AG04450 (cell line): ENCODE measurements at regions not wholly inside any gene's neighbourhood (a gene's known extent, or its start where the extent isn't known, plus 50 kb on each side); places are given as distances from the start of the nearest gene placed in this dataset.

Experiments
- CTCF ChIA-PET: fragments of 300-600, 350-600 bp; formaldehyde crosslinking; extraction: SDS; loops from one replicate; lab custom pipeline; 2022; ENCODE audit warnings: antibody characterized with exemption, inconsistent platforms; lab: Charles Lee
- POLR2A ChIA-PET: fragments of 350-600 bp; formaldehyde crosslinking; extraction: SDS; loops from one replicate; lab custom pipeline; 2021; ENCODE audit warnings: antibody characterized with exemption, inconsistent platforms; lab: Yijun Ruan, JAX
- DNase-seq: peaks from one replicate; pipeline ENCODE4 v3.0.0-alpha.2; 2011; ENCODE audit warnings: low read depth, low spot score
- H3K27ac ChIP-seq: one replicate; pipeline ENCODE4 v1.5.1; 2012; ENCODE audit warnings: low read depth, low read length, control low read depth
- H3K27me3 ChIP-seq: one replicate; pipeline ENCODE4 v1.6.0; 2012; ENCODE audit warnings: low read length; ENCODE audit not compliant: control insufficient read depth, insufficient read depth
- H3K4me3 ChIP-seq: 2 replicates; pipeline ENCODE4 v1.5.1; 2011; ENCODE audit warnings: mild to moderate bottlenecking, low read depth, low read length, control low read depth
- H3K9me3 ChIP-seq: 2 replicates; pipeline ENCODE4 v1.5.1; 2012; ENCODE audit warnings: low read length; ENCODE audit not compliant: control insufficient read depth, insufficient read depth
- TF ChIP-seq, protein P1 (sequence below): IDR thresholded peaks from 2 replicates; pipeline ENCODE4 v1.5.1; 2011; ENCODE audit warnings: low read depth, low read length, control low read depth, inconsistent platforms

DNA sequence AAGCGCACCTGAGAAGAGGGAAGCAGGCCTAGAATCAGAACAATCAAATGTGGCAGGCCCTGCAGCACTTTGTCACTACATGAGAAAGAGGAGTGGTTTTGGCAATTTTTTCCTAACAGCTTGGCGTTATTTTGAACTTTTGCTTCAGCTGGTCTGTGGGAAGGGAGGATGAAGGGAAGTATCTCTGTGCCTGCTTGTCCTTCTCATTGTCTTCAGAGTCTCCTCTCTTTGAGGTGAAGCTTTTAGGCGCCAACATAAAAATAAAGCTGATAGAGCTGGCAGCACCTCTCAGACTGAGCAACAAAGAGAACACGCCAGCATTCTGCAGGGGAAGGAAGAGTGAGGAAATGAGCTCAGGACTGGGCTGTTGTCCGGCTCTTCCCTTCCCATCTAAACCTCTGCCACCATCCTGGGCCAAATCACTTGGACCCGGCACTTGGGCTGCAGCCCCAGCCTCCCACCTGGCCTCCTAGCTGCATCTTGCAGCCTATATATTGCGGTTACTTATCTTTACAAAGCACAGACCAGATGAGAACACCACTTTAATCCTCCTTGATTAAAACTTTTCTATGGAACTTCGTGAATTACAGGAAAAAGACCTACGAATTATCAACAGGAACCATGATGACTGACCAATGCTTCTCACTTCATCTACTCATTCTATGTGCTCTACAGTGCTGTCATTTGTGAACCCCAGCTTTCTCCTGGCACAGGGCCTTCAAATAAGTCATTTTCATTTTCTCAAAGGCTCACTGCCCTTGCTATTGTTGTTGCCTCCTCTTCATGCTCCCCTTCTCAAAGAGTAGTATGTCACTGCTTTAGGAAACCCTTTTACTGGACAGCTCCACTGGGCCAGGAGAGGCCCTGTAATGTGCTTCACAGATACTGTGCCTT, 476.4 kb upstream of the HS3ST1 start:
- H3K27me3 ChIP-seq: no peaks in the 10 kb centered on the region
- CTCF ChIA-PET: no interaction called here
- POLR2A ChIA-PET: no interaction called here
- H3K4me3 ChIP-seq: no peak overlapping the region
- no peak overlapping the region for H3K27ac ChIP-seq
- TF ChIP-seq, protein P1, sequence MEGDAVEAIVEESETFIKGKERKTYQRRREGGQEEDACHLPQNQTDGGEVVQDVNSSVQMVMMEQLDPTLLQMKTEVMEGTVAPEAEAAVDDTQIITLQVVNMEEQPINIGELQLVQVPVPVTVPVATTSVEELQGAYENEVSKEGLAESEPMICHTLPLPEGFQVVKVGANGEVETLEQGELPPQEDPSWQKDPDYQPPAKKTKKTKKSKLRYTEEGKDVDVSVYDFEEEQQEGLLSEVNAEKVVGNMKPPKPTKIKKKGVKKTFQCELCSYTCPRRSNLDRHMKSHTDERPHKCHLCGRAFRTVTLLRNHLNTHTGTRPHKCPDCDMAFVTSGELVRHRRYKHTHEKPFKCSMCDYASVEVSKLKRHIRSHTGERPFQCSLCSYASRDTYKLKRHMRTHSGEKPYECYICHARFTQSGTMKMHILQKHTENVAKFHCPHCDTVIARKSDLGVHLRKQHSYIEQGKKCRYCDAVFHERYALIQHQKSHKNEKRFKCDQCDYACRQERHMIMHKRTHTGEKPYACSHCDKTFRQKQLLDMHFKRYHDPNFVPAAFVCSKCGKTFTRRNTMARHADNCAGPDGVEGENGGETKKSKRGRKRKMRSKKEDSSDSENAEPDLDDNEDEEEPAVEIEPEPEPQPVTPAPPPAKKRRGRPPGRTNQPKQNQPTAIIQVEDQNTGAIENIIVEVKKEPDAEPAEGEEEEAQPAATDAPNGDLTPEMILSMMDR: no peak
- no peak for DNase-seq
- H3K9me3 ChIP-seq: no peaks in the 10 kb centered on the region; the same call in 1 of the 2 replicates

GRCh38 chr4:11904117-11904535, 475.4 kb upstream of the HS3ST1 start:
- Histone ChIP-seq H3K9me3 (no peaks in the 10 kb centered on the region; the same call in 1 of the 2 replicates), H3K27ac (no peak overlapping the region), H3K4me3 (no peak overlapping the region), H3K27me3 (no peaks in the 10 kb centered on the region)
- TF ChIP-seq, protein P1: no peak
- DNase-seq: no peak
- CTCF ChIA-PET: no interaction called here
- POLR2A ChIA-PET: no interaction called here

DNA sequence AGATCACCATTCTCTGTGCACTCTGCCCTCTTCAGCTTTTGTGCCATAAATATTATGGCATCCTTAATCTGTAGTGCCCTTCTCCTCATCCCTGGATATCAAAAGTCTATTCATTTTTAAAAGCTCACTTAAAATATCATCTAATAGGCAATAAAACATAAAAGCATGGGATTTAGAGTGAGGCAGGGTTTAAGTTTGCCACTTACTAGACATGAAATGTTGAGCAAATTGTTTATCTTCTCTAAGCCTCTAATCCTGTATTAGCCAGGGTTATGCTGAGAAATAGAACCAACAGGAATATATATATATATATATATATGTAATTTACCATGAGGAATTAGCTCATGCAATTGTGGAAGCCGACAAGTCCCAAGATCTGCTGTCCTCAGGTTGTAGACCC, 472.4 kb upstream of the HS3ST1 start:
- Histone ChIP-seq H3K4me3 (no peak overlapping the region), H3K9me3 (no peaks in the 10 kb centered on the region; the same call in 1 of the 2 replicates), H3K27me3 (no peaks in the 10 kb centered on the region), H3K27ac (no peak overlapping the region)
- DNase-seq: no peak
- ChIA-PET POLR2A (no interaction called here), CTCF (no interaction called here)
- TF ChIP-seq, protein P1: no peak

GRCh38 chr4:11900359-11900758, 471.7 kb upstream of the HS3ST1 start:
- Histone ChIP-seq H3K9me3 (no peaks in the 10 kb centered on the region), H3K4me3 (no peak overlapping the region), H3K27ac (no peak overlapping the region), H3K27me3 (no peaks in the 10 kb centered on the region)
- no peak for DNase-seq
- ChIA-PET POLR2A (no interaction called here), CTCF (no interaction called here)
- TF ChIP-seq, protein P1: no peak

GRCh38 chr4:11898796-11899195, 470.1 kb upstream of the HS3ST1 start:
- TF ChIP-seq, protein P1: no peak
- POLR2A ChIA-PET: no interaction called here
- H3K27me3 ChIP-seq: no peaks in the 10 kb centered on the region

More at GRCh38 chr4:11898796-11899195, 470.1 kb upstream of the HS3ST1 start:
- Histone ChIP-seq H3K4me3 (no peak overlapping the region), H3K9me3 (no peaks in the 10 kb centered on the region), H3K27ac (no peak overlapping the region)
- DNase-seq: no peak
- CTCF ChIA-PET: no interaction called here
